ENCODE measurements at regions not wholly inside any gene's neighbourhood (a gene's known extent, or its start where the extent isn't known, plus 50 kb on each side); places are given as distances from the start of the nearest gene placed in this dataset.

DNA sequence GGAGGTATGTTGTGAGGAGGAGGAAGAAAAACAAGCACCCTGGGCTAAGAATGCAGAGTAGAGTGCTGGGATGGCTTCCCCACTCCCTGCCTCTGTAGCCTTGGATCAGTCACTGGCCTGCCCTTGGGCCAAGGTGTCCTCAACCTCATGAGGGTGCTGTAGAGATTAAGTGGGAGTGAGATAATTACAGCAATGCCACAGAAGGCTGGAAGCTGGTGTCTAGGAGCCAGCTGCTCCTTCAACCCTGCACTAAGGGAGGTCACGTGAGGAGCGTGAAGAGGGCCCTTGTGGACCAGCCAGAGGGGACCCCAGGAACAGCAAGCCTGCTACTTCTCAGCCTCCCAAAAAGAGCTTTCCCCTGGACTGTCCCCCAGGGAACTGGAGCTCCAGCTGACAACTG, 95.2 kb downstream of the TTC32 start:
- TF ChIP-seq CTCF (IDR thresholded peaks at IDR 0.05; ENCODE audit: low read length) (no peak), EZH2phosphoT487 (IDR thresholded peaks at IDR 0.05; ENCODE audit: low read length) (no peak), EZH2 (optimal IDR thresholded peaks at IDR 0.05; ENCODE audit: low read depth, low read length) (no peak)

Measured in MM.1S (cell line).